Cardiac fibroblast (primary cell): ENCODE measurements at regions not wholly inside any gene's neighbourhood (a gene's known extent, or its start where the extent isn't known, plus 50 kb on each side); places are given as distances from the start of the nearest gene placed in this dataset.

Source experiments
- DNase-seq, 2 donors: peaks; one replicate each; pipeline versions ENCODE4 v3.0.0 to v3.0.0-alpha.2; 2010; ENCODE audit warnings: low read depth in 2 of 2
- H3K4me3 ChIP-seq, 2 donors: replicated peaks in 1 of 2; 1 replicate in 1 of 2; 2 replicates in 1 of 2; pipeline ENCODE4 v1.5.1; 2011; ENCODE audit warnings: low read depth in 2 of 2, low read length in 2 of 2, mild to moderate bottlenecking in 2 of 2, moderate library complexity in 1 of 2
- CTCF ChIP-seq: IDR thresholded peaks from one replicate; pipeline ENCODE4 v1.5.1; 2011; ENCODE audit warnings: low read depth, mild to moderate bottlenecking, low read length, inconsistent platforms

GRCh38 chr1:185401019-185401418, 84.0 kb upstream of the IVNS1ABP start:
- TF ChIP-seq CTCF = no peak
- H3K4me3 ChIP-seq = no peak overlapping the region
- peak in 1 of 2 donors; percentile 49 for DNase-seq

- H3K4me3 ChIP-seq = no peak overlapping the region
- peak; percentile 17 to 80 for DNase-seq
- TF ChIP-seq CTCF = no peak
Observed at GRCh38 chr1:185400052-185400451, 83.0 kb upstream of the IVNS1ABP start.

GRCh38 chr1:185398599-185398998, 81.6 kb upstream of the IVNS1ABP start:
- DNase-seq = no peak
- no peak overlapping the region for H3K4me3 ChIP-seq
- no peak for TF ChIP-seq CTCF

- TF ChIP-seq CTCF = no peak
- DNase-seq = no peak
- no peak overlapping the region for H3K4me3 ChIP-seq
Observed at GRCh38 chr1:185398022-185398421, 81.0 kb upstream of the IVNS1ABP start.

- TF ChIP-seq CTCF = no peak
Observed at GRCh38 chr1:185397183-185397582, 80.1 kb upstream of the IVNS1ABP start.

GRCh38 chr1:185396126-185396525, 79.1 kb upstream of the IVNS1ABP start:
- DNase-seq = peak in 1 of 2 donors; percentile 19
- no peak overlapping the region for H3K4me3 ChIP-seq
- no peak for TF ChIP-seq CTCF

More at GRCh38 chr1:185397183-185397582, 80.1 kb upstream of the IVNS1ABP start:
- H3K4me3 ChIP-seq = no peak overlapping the region
- no peak for DNase-seq

- DNase-seq = no peak
- no peak for TF ChIP-seq CTCF
- H3K4me3 ChIP-seq = no peak overlapping the region
Observed at GRCh38 chr1:185393815-185394214, 76.8 kb upstream of the IVNS1ABP start.
